Panc1 (cell line): ENCODE measurements at regions not wholly inside any gene's neighbourhood (a gene's known extent, or its start where the extent isn't known, plus 50 kb on each side); places are given as distances from the start of the nearest gene placed in this dataset.

Source experiments
- ATAC-seq: fragments of 200-7000 bp; cut with Tn5 transposase; 2 replicates; pipeline ENCODE4 v1.9.1; 2020; ENCODE audit warnings: mild to moderate bottlenecking, moderate library complexity
- BruUV-seq: library from RNA; stranded (reverse); fragments of 400-500 nt; replicated peaks from 2 replicates; lab custom pipeline; 2021; lab: Mats Ljungman, UMichigan
- CTCF ChIA-PET: fragments of 300-600 bp; sonication (Branson Sonifier 250); formaldehyde crosslinking; loops from one replicate; lab custom pipeline; 2022; ENCODE audit warnings: antibody characterized with exemption; lab: Charles Lee
- POLR2A ChIA-PET: fragments of 300-600 bp; sonication (Branson Sonifier 250); formaldehyde crosslinking; loops from one replicate; lab custom pipeline; 2022; ENCODE audit warnings: antibody characterized with exemption; lab: Charles Lee
- DNase-seq: peaks from one replicate; pipeline ENCODE4 v3.0.0-alpha.2; 2010; ENCODE audit warnings: low read depth, low spot score
- H3K27ac ChIP-seq: 2 replicates; pipeline ENCODE4 v1.5.1; 2011; ENCODE audit warnings: mild to moderate bottlenecking, low read length, inconsistent platforms
- H3K27me3 ChIP-seq: fragments of 200-500 bp; sonication (Bioruptor generic); 2 replicates; pipeline ENCODE4 v1.6.0; 2014; ENCODE audit warnings: low read length, inconsistent platforms; ENCODE audit not compliant: control insufficient read depth, insufficient read depth
- H3K36me3 ChIP-seq: fragments of 200-500 bp; sonication (Bioruptor generic); 2 replicates; pipeline ENCODE4 v1.5.1; 2014; ENCODE audit warnings: inconsistent platforms, mild to moderate bottlenecking, low read length, moderate library complexity; ENCODE audit not compliant: control insufficient read depth, insufficient read depth
- H3K4me1 ChIP-seq: 2 replicates; pipeline ENCODE4 v1.5.1; 2011; ENCODE audit warnings: inconsistent platforms, mild to moderate bottlenecking, low read length, moderate library complexity; ENCODE audit not compliant: control insufficient read depth, insufficient read depth
- H3K4me3 ChIP-seq, 2 experiments: 2 replicates each; pipeline ENCODE4 v1.5.1; 2011 to 2012; ENCODE audit warnings: low read depth in 2 of 2, low read length in 2 of 2, mild to moderate bottlenecking in 2 of 2, inconsistent platforms in 1 of 2, moderate library complexity in 1 of 2
- H3K9me3 ChIP-seq: fragments of 200-500 bp; sonication (Bioruptor generic); 2 replicates; pipeline ENCODE4 v1.5.1; 2014; ENCODE audit warnings: low read depth, mild to moderate bottlenecking, inconsistent platforms, low read length, moderate library complexity; ENCODE audit not compliant: control insufficient read depth, insufficient read depth
- CTCF ChIP-seq: fragments of 450-650 bp; IDR thresholded peaks from 2 replicates; pipeline ENCODE4 v1.5.1; 2017; ENCODE audit warnings: mild to moderate bottlenecking
- POLR2AphosphoS5 ChIP-seq: IDR thresholded peaks from 2 replicates; pipeline ENCODE4 v1.6.1; 2012; ENCODE audit warnings: mild to moderate bottlenecking, low read depth, low read length, moderate library complexity
- REST ChIP-seq, 2 experiments: IDR thresholded peaks; 2 replicates each; pipeline ENCODE4 v1.6.1; 2011 to 2012; ENCODE audit warnings: low read depth in 2 of 2, control low read depth in 1 of 2, low read length in 1 of 2, mild to moderate bottlenecking in 1 of 2, moderate library complexity in 1 of 2; ENCODE audit not compliant: insufficient read depth in 1 of 2
- SIN3A ChIP-seq: IDR thresholded peaks from 2 replicates; pipeline ENCODE4 v1.6.1; 2012; ENCODE audit warnings: low read depth, mild to moderate bottlenecking, low read length, moderate library complexity, borderline replicate concordance; ENCODE audit not compliant: insufficient read depth
- TCF7L2 ChIP-seq: IDR thresholded peaks from 2 replicates; pipeline ENCODE4 v1.6.1; 2011; ENCODE audit warnings: mild to moderate bottlenecking, low read depth, low read length, inconsistent platforms
- in situ Hi-C: cut with HindIII; loops from 2 replicates; pipeline ENCODE4 v1.10.0; 2016; ENCODE audit warnings: low sequenced_read_pairs, low pct_unique_long_range_greater_than_20kb
- intact Hi-C: fragments of 100-400 bp; cut with micrococcal nuclease; formaldehyde crosslinking; loops from one replicate; pipeline ENCODE4 v1.10.0; 2022; ENCODE audit not compliant: unreplicated experiment

- ChIA-PET POLR2A (no interaction called here), CTCF (no interaction called here)
- no peak overlapping the region for H3K27ac ChIP-seq
- intact Hi-C loops: no loop called here
- no peaks in the 10 kb centered on the region for H3K9me3 ChIP-seq
- H3K4me3 ChIP-seq: no peak overlapping the region
- ATAC-seq (no peak), DNase-seq (no peak)
- H3K36me3 ChIP-seq: no peaks in the 10 kb centered on the region
- in situ Hi-C loops: no loop called here
- TF ChIP-seq CTCF (no peak), TCF7L2 (no peak), POLR2AphosphoS5 (no peak), REST (IDR thresholded peaks at IDR 0.05; ENCODE audit: insufficient read depth in 1 of 2, low read depth in 2 of 2, low read length in 1 of 2) (no peak), SIN3A (no peak)
- H3K4me1 ChIP-seq: no peaks in the 10 kb centered on the region
- no peaks in the 10 kb centered on the region for H3K27me3 ChIP-seq
- no TSS peak for BruUV-seq
These were observed 85.3 kb upstream of the PCSK2 start for GRCh38 chr20:17141568-17141967.

- CTCF ChIA-PET: no interaction called here
- in situ Hi-C loops: no loop called here
- TF ChIP-seq SIN3A: no peak
- POLR2A ChIA-PET: no interaction called here
- intact Hi-C loops: no loop called here
- H3K27me3 ChIP-seq: no peaks in the 10 kb centered on the region
- H3K36me3 ChIP-seq: no peaks in the 10 kb centered on the region
- no peak overlapping the region for H3K4me3 ChIP-seq
- no TSS peak for BruUV-seq
- H3K9me3 ChIP-seq: no peaks in the 10 kb centered on the region
- ATAC-seq (no peak), DNase-seq (no peak)
- H3K27ac ChIP-seq: no peak overlapping the region
- H3K4me1 ChIP-seq: no peaks in the 10 kb centered on the region
These were observed 84.2 kb upstream of the PCSK2 start for GRCh38 chr20:17142666-17143065.

GRCh38 chr20:17150858-17151257, 76.0 kb upstream of the PCSK2 start:
- H3K27me3 ChIP-seq: no peaks in the 10 kb centered on the region
- no peaks in the 10 kb centered on the region for H3K9me3 ChIP-seq
- ChIA-PET CTCF (no interaction called here), POLR2A (no interaction called here)
- DNase-seq: no peak
- no peak overlapping the region for H3K27ac ChIP-seq
- TF ChIP-seq SIN3A (no peak), REST (IDR thresholded peaks at IDR 0.05; ENCODE audit: insufficient read depth in 1 of 2, low read depth in 2 of 2, low read length in 1 of 2) (no peak), POLR2AphosphoS5 (no peak), CTCF (no peak), TCF7L2 (no peak)
- intact Hi-C loops: no loop called here
- H3K4me1 ChIP-seq: no peaks in the 10 kb centered on the region
- no peak for ATAC-seq
- in situ Hi-C loops: no loop called here
- H3K4me3 ChIP-seq: no peak overlapping the region
- no peaks in the 10 kb centered on the region for H3K36me3 ChIP-seq
- no TSS peak for BruUV-seq
